Activated CD8-positive, alpha-beta memory T cell treated with anti-CD3 and anti-CD28 coated beads for 4 hours (primary cell): ENCODE measurements at regions not wholly inside any gene's neighbourhood (a gene's known extent, or its start where the extent isn't known, plus 50 kb on each side); places are given as distances from the start of the nearest gene placed in this dataset.
"Not testable (repeated sequence)": the region's sequence is repeated elsewhere in the genome, so short reads cannot be mapped to it uniquely, and the experiment has no call there.

Experiments used
- DNase-seq, 2 donors: peaks; one replicate each; pipeline ENCODE4 v3.0.0-alpha.2; 2020; ENCODE audit warnings: low read depth in 2 of 2

GRCh38 chr5:142259758-142260157 is 65.1 kb downstream of the SPRY4 start:
- DNase-seq = no peak

GRCh38 chr5:142255831-142256230 is 69.0 kb downstream of the SPRY4 start:
- no peak for DNase-seq

GRCh38 chr5:142254431-142254830 is 70.4 kb downstream of the SPRY4 start:
- no peak for DNase-seq

GRCh38 chr5:142253938-142254337 is 70.9 kb downstream of the SPRY4 start:
- no peak for DNase-seq

DNA sequence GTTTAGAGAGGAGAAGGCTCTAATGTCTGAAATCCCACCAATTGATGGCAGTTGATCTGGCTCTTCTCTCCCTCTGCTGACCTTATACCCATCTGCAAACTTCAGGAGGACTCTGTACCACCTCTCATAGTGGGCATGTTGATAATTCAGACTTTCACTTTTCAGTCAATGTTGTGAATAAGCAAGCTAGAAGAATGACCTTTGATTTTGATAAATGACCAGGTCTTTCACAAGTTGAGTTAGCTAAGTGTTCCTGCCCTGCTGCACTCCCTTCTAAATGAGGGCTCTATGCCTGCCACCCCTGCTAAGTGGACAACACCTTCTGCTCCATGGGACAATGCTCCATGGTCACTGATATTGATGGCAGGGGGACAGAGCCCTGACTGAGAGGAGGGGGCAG is 74.7 kb downstream of the SPRY4 start:
- DNase-seq = no peak

GRCh38 chr5:142248853-142249462 is 75.9 kb downstream of the SPRY4 start:
- no peak for DNase-seq

- no peak for DNase-seq
These were observed 78.6 kb downstream of the SPRY4 start for GRCh38 chr5:142246258-142246657.

DNA sequence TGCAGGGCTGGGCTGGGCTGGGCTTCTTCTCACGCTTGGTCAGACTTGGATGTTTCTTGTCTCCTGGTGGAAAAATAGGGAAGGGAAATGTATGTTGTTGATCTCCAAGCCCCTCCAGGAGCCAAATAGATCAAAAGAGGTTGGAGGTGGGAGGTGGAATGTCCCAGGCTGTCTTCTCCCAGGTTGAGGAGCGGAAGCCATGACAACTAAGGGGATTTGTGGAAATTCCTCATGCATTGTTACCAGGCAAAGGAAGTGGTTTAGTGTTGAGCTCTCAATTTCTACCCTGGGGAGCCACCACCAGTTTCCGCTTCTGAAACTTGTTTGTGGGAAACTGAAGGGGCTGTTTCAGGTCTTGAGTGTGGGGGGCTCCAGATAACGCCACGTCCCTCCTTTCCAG is 79.0 kb downstream of the SPRY4 start:
- DNase-seq = no peak

DNA sequence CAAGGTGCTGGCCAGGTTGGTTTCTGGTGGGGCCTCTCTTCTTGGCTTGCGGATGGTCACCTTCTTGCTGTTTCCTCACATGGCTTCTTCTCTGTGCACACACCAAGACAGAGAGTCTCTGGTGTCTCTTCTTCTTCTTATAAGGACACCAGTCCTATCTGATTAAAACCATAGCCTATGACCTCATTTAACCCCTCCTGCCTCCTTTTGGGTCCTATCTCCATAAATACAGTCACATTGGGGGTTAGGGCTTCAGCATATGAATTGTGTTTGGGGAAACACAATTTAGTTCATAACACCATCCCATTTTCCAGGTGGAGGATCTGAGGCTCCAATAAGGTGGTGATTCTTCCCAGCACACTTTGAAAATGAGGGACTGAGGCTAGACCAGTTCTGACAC is 80.4 kb downstream of the SPRY4 start:
- DNase-seq = no peak

DNA sequence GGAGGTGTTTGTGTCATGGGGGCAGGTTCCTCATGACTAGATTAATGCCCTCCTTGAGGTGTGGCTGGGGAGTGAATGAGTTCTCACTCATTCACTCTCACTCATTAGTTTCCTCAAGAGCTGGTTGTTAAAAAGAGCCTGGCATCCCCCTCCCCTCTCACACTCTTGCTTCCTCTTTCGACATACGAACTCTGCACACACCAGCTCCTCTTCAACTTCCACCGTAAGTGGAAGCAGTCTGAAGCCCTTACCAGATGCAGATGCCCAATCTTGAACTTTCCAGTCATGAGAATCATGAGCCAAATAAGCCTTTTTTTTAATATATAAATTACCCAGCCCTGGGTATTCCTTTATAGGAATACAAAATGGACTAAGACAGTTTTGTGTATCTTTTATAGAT is 82.5 kb downstream of the SPRY4 start:
- no peak for DNase-seq

GRCh38 chr5:142239394-142240159 is 85.2 kb downstream of the SPRY4 start:
- no peak for DNase-seq

DNA sequence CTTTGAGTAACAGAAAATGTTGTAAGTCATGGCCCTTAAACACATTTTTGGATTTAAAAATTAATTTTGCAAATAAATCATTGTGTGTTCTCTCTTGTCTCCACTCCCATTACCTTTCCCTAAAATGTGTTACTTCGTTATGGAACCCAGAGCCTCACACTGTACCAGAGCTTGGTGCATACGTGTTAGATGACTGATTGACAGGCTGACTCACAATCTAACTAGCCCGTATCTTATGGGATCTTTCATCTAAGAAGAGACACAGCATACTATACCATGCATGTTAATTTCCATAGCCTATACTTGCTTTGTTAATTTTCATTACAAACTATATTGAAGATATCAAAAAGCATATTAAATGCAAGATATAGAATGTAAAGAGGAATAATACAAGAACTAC is 87.1 kb downstream of the SPRY4 start:
- DNase-seq = no peak

DNA sequence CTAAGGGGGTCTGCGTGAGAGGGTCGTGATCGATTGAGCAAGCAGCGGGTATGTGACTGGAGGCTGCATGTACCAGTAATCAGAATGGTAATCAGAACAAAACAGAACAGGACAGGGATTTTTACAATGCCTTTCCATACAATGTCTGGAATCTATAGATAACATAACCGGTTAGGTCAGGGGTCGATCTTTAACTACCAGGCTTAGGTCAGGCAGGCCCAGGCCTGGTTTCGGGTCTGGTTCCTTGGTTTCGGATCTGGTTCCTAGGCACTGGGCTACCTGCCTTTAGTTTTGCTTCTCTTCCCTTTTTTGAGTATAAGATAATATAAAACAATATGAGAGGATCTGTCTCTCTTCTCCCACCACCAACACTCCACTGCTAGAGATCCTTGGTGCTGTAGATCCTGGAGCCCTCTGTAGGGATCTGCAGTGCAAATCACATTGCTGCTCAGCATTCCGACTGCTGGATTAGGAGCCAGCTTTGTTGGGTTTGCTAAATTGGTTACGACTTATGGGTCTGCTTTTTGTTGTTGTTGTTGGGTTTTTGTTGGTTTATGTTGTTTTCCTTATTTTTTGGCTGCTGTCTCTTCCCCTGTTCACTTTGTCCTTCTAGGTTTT is 88.0 kb downstream of the SPRY4 start:
- DNase-seq = not testable (repeated sequence)

- no peak for DNase-seq
These were observed 88.8 kb downstream of the SPRY4 start for GRCh38 chr5:142235870-142236672.

DNA sequence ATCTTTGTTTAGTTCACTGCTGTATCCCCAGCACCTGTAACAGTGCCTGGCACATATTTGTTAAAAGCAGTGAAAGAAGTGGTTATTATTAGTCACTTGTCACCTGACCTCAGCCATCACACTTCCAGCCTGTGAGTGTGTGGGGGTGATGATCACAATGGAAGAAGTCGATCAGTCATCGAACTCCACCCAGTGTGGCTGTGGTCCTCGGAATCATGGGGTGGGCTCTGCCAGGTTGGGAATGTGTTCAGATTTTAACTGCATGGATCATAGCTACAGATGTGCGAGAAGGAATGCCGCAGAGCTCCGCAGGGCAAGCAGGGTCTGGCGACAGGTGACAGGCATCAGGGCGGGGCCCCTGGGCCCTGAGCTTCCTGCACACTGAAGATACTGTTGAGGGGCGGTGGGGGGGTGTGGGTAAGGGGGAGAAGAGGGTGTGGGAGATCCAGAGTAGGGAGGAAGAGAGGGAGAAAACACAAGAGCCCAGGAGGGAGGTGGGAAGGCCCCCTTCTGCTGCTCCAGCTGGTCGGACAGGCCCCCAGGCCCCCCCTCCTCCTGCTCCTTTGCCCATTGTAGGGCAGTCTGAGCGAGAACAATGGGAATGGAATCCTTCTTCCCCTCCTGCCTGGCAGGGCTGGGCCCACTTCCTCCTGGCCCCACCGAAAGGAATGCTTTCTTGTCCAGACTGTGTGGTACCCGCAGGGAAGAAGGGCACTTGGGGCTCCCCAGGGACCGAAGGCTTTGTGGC is 89.6 kb downstream of the SPRY4 start:
- peak in 1 of 2 donors; percentile 25 for DNase-seq

DNA sequence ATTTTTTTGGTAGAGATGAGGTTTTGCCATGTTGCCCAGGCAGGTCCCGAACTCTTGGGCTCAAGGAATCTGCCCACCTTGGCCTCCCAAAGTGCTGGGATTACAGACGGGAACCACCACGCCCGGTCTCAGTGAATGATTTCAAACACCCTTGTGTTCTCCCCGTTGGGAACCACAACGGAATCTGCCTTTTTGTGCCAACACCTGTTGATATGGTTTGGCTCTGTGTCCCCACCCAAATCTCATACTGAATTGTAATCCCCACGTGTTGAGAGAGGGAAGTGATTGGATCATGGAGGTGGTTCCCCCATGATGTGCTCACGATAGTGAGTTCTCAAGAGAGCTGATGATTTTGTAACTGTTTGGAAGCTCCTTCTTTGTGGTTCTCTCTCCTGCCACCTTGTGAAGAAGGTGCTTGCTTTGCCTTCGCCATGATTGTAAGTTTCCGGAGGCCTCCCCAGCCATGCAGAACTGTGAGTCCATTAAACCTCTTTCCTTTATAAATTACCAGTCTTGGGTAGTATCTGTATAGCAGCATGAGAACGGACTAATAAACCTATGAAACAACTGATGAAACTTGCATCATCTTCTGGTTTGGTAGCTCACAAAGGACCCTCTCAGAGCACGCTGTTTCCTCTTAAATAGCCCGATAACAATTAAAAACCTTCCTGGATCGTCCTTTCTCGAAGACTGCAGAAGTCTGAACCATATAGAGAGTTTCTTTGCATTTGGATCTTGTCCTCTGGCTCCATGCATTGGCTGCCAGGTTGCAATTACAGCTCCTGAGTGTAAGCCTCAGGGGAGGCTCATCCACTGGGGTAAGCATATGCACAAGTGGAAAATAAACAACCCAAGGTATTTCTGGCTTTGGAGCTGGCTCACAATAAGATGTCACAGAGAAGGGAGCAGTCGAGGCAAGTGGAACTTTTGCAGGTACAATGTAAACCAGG is 91.5 kb downstream of the SPRY4 start:
- DNase-seq = no peak

DNA sequence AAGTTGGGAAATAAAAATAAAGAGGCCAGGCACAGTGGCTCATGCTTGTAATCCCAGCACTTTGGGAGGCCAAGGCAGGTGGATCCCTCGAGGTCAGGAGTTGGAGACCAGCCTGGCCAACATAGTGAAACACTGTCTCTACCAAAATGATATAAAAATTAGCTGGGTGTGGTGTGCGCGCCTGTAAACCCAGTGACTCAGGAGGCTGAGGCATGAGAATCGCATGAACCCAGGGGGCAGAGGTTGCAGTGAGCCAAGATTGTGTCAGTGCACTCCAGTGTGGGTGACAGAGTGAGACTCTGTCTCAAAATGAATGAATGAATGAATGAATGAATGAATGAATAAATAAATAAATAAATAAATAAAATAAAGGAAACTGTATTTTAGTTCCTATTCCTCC is 93.9 kb downstream of the SPRY4 start:
- DNase-seq = not testable (repeated sequence)

DNA sequence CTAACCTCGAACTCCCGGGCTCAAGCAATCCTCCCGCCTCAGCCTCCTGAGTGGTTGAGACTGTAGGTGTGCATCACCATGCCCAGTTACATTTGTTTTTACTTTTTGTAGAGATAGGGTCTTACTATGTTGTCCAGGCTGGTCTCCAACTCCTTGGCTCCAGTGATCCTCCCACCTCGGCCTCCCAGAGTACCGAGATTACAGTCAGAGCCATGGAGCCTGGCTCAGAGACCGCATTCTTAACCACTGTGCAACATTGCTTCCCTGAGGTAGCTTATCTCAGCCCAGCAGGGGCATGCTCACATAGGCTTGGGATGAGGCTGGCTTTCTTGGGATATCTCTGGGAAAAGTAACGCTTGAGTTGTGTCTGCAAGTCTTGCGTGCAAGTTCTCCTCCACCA is 99.7 kb downstream of the SPRY4 start:
- DNase-seq = no peak

DNA sequence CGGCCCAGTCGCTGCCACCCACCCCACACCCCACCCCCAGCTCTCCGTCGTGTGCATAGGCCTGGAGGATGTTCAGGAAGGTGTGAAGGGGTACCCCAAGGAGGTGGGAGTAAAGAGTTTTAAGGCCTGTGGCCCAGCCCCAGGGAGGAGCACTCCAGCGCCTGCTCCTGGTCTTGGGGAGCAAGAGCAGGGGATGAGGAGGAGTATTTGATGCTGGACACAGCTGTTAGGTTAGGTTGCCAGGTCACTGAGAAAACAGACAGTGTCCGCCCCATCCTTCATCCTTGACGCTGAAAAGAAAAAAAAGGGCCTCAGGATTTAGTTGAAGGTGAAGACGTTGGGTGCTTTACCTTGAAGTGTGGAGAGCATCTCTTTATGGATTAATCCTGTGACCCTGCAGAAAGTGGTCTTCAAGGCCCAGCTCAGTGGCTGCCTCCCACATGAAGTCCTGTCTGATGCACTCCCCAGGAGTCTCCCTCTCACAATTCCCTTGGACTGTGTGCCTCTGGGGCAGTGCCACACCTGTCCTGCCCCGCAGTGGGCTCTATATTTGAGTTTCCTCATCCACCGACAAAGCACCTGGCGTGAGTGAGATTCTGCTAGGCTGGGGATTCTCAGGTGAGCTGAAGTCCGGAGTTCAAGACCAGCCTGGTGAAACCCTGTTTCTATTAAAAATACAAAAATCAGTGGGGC is 101.8 kb downstream of the SPRY4 start:
- no peak for DNase-seq
